GM12865 (cell line): ENCODE measurements at regions not wholly inside any gene's neighbourhood (a gene's known extent, or its start where the extent isn't known, plus 50 kb on each side); places are given as distances from the start of the nearest gene placed in this dataset.

ENCODE experiments used
- DNase-seq: peaks from one replicate; pipeline ENCODE4 v3.0.0; 2010; ENCODE audit warnings: low read depth
- H3K4me3 ChIP-seq: 2 replicates; pipeline ENCODE4 v1.5.1; 2011; ENCODE audit warnings: mild to moderate bottlenecking, low read depth, low read length, control low read depth
- TF ChIP-seq, protein P1 (sequence below): IDR thresholded peaks from 2 replicates; pipeline ENCODE4 v1.5.1; 2011; ENCODE audit warnings: low read length, control low read depth, low read depth, inconsistent platforms; ENCODE audit not compliant: insufficient read depth; ENCODE audit errors: missing control alignments

DNA sequence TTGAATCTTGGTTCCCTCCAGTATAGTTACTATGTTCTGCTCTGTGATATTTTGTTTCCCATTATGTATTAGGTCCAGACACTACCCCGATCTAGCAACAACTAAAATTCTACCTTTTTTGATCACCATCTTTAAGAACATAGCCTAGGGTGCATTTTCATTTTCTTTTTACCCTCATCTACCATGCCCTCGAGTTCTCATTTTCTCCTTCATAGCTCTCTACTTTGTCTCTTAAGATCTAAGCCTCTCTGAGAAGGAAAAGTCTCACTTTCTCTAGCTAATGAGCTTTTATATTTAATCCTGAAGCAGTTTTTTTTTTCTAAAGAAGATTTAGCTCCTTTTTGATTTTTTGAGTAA, 1089.4 kb upstream of the SLC39A10 start:
- no peak for DNase-seq
- no peak overlapping the region for H3K4me3 ChIP-seq
- TF ChIP-seq, protein P1, sequence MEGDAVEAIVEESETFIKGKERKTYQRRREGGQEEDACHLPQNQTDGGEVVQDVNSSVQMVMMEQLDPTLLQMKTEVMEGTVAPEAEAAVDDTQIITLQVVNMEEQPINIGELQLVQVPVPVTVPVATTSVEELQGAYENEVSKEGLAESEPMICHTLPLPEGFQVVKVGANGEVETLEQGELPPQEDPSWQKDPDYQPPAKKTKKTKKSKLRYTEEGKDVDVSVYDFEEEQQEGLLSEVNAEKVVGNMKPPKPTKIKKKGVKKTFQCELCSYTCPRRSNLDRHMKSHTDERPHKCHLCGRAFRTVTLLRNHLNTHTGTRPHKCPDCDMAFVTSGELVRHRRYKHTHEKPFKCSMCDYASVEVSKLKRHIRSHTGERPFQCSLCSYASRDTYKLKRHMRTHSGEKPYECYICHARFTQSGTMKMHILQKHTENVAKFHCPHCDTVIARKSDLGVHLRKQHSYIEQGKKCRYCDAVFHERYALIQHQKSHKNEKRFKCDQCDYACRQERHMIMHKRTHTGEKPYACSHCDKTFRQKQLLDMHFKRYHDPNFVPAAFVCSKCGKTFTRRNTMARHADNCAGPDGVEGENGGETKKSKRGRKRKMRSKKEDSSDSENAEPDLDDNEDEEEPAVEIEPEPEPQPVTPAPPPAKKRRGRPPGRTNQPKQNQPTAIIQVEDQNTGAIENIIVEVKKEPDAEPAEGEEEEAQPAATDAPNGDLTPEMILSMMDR = no peak

DNA sequence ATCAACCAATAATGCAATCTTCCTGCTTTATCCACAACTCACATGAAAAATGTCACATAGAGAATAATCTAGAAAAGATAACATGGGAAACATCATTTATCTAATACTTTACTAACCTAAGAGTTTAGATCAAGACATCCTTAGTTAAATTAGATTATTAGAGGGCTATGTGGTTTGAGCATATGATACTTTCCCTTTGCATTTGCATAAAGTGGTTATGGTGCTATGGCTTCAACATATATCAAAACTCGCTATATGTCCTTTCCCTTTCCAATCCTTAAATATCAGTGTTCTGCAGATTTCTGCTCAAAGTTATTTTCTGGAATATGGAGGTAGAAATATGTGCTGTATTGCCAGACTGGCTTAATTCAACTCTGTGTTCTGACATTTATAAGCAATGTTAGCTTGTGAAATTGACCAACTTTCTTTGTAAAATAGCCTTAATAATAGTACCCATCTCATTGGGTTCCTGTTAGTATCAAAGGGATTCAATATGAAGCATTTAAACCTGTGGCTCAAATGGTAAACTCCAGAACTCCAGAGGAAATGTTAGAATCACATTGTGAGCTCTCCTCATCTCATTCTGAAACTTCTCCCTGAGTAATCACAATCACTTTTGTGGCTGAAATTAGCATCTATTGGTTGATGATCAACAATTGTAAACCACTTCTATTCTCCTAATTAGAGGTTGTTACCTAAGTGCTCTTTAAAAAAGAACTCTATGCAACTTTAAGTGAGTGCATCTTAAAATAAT, 1089.9 kb upstream of the SLC39A10 start:
- TF ChIP-seq, protein P1 = no peak
- H3K4me3 ChIP-seq = no peak overlapping the region
- no peak for DNase-seq

DNA sequence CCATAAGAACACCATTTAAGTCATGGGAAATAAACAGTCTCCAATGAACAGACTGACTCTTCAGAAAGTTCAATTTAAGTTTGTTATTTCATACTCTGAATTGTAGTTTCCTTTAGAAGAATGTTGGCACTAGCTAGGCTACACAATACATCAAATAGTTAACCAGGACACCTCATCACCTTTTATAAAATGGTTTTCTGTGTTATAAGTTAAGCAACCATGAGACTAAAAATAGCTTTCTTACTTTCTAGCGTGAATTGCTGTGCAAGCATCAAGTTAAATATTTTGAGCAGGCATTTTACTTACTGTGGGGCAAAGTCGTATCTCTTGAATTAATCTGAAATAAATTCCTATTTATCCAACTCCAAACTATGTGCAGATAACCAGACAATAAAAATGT, 1092.6 kb upstream of the SLC39A10 start:
- TF ChIP-seq, protein P1 = no peak
- DNase-seq = no peak
- H3K4me3 ChIP-seq = no peak overlapping the region

DNA sequence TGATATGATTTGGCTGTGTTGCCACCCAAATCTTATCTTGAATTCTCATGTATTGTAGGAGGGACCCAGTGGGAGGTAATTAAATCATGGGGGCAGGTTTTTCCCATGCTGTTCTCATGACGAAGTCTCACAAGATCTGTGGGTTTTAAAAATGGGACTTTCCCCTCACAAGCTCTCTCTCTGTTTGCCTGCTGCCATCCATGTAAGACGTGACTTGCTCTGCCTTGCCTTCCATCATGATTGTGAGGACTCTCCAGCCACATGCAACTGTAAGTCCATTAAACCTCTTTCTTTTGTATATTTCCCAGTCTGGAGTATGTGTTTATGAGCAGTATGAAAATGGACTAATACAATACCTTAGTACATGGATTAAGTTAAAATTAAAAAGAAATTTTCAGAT, 1094.7 kb upstream of the SLC39A10 start:
- TF ChIP-seq, protein P1 = no peak

DNA sequence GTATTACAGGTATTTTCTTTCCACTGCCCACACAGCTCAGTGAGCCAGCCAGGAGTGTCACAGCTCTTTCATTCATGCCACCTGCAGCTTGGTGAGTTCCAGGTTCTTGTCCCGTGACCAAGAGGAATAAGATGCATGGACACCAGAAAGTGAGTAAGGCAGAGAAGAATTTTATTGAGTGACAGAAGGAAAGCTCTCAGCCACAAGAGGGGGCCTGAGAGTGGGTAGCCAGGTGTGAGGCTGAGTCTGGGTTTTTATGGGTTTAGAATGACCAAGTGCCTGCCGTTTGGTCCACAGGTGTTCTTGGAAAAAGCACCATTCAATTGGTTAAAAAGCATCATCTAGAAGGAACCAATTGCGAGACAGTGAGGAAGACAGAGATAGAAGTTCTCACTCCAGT, 1097.1 kb upstream of the SLC39A10 start:
- no peak overlapping the region for H3K4me3 ChIP-seq
- TF ChIP-seq, protein P1 = peak; percentile 8
- no peak for DNase-seq

More for the DNA sequence above, 1094.7 kb upstream of the SLC39A10 start:
- H3K4me3 ChIP-seq = no peak overlapping the region
- DNase-seq = no peak

DNA sequence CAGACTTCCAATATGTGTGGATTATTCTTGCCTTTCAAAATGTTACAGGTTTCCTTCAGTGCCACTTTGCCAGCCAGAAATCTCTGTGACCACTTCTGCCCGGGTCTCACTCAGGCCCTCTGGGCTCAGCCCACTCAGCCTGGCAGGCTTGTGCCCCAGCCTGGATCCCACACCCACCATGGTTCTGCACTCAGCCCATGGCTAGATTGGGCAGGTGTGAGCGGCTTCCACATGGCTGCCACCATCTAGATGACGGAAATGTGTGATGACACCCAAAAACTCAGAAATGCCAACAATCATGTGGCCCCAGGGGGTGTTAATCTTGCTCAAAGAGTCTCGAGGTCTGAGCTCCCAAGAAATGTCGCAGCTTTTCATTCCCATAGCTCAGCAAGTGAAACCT, 1097.5 kb upstream of the SLC39A10 start:
- no peak overlapping the region for H3K4me3 ChIP-seq
- DNase-seq = no peak
- TF ChIP-seq, protein P1 = no peak

DNA sequence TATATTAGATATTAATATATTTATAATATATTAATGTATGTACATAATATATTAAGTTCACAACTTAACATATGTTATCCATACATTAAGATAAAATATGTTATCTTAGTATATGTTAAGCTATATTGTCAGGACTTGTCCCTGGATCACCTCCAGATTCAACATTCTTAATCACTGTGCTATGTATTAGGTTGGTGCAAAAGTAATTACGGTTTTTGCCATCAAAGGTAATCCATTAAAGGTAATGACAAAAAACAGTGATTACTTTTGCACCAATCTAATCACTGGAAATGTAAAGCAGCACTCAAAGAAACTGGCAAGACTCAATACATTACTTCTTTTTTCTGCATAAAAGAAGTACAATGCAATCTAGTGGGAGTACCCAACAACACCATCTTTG, 1099.0 kb upstream of the SLC39A10 start:
- DNase-seq = no peak
- TF ChIP-seq, protein P1 = no peak
- no peak overlapping the region for H3K4me3 ChIP-seq
